GM12878 (cell line): ENCODE measurements at regions not wholly inside any gene's neighbourhood (a gene's known extent, or its start where the extent isn't known, plus 50 kb on each side); places are given as distances from the start of the nearest gene placed in this dataset.

Experiments
- ATAC-seq: fragments of 200-7000 bp; cut with Tn5 transposase; 3 replicates; pipeline ENCODE4 v1.9.1; 2020; ENCODE audit warnings: mild to moderate bottlenecking, moderate library complexity
- BruUV-seq: library from RNA; stranded (reverse); fragments of 400-500 nt; replicated peaks from 2 replicates; lab custom pipeline; 2021; lab: Mats Ljungman, UMichigan
- CTCF ChIA-PET: fragments of 300-600 bp; sonication (Branson Sonifier 250); formaldehyde crosslinking; extraction: SDS; loops from one replicate; lab custom pipeline; 2021; ENCODE audit warnings: inconsistent platforms; lab: Yijun Ruan, JAX
- POLR2A ChIA-PET: fragments of 350-600 bp; formaldehyde crosslinking; extraction: SDS; loops from one replicate; lab custom pipeline; 2021; ENCODE audit warnings: inconsistent platforms; lab: Charles Lee
- RAD21 ChIA-PET: fragments of 300-600 bp; sonication (Branson Sonifier 250); formaldehyde crosslinking; loops from one replicate; lab custom pipeline; 2023; ENCODE audit warnings: antibody characterized with exemption; ENCODE audit not compliant: unreplicated experiment; lab: Charles Lee
- SMC1A ChIA-PET: fragments of 300-600 bp; sonication (Branson Sonifier 250); formaldehyde crosslinking; loops from one replicate; lab custom pipeline; 2023; ENCODE audit not compliant: unreplicated experiment, uncharacterized antibody; lab: Charles Lee
- DNase-seq: peaks from one replicate; pipeline ENCODE4 v3.0.0-alpha.2; 2011; ENCODE audit warnings: low read depth, low spot score
- FAIRE-seq: peaks from 3 replicates; lab custom pipeline; 2011; peaks lifted over from hg19 to GRCh38; lab: Jason Lieb, UNC
- H2AFZ ChIP-seq: 2 replicates; pipeline ENCODE4 v1.6.0; 2011; ENCODE audit warnings: low read depth, low read length, control low read depth; ENCODE audit not compliant: control insufficient read depth
- H3K27ac ChIP-seq: 2 replicates; pipeline ENCODE4 v1.5.1; 2011; ENCODE audit warnings: control low read depth; ENCODE audit not compliant: control insufficient read depth, insufficient read depth
- H3K27me3 ChIP-seq, 2 experiments: replicated peaks in 1 of 2; 2 replicates each; pipeline versions ENCODE4 v1.6.0 to v1.6.1; 2011; ENCODE audit warnings: low read length in 1 of 2; ENCODE audit not compliant: control insufficient read depth in 2 of 2, insufficient read depth in 2 of 2
- H3K36me3 ChIP-seq, 2 experiments: 2 replicates each; pipeline ENCODE4 v1.5.1; 2011; ENCODE audit warnings: low read length in 1 of 2; ENCODE audit not compliant: control insufficient read depth in 2 of 2, insufficient read depth in 2 of 2
- H3K4me1 ChIP-seq: 2 replicates; pipeline ENCODE4 v1.6.1; 2011; ENCODE audit warnings: mild to moderate bottlenecking, low read length, moderate library complexity, mixed read lengths; ENCODE audit not compliant: control insufficient read depth, insufficient read depth
- H3K4me2 ChIP-seq: 2 replicates; pipeline ENCODE4 v1.6.0; 2011; ENCODE audit warnings: control low read depth; ENCODE audit not compliant: control insufficient read depth, insufficient read depth
- H3K4me3 ChIP-seq: fragments of 200-600 bp; sonication (generic); 2 replicates; pipeline ENCODE4 v1.5.1; 2016
- H3K79me2 ChIP-seq: 2 replicates; pipeline ENCODE4 v1.6.0; 2011; ENCODE audit warnings: low read length; ENCODE audit not compliant: control insufficient read depth, insufficient read depth
- H3K9ac ChIP-seq: 2 replicates; pipeline ENCODE4 v1.8.0; 2011; ENCODE audit warnings: low read length, control low read depth, mixed read lengths; ENCODE audit not compliant: control insufficient read depth, insufficient read depth
- H3K9me3 ChIP-seq: replicated peaks from 3 replicates; pipeline ENCODE4 v1.5.1; 2011; ENCODE audit warnings: mild to moderate bottlenecking, low read length; ENCODE audit not compliant: control insufficient read depth, insufficient read depth
- H4K20me1 ChIP-seq: 2 replicates; pipeline ENCODE4 v1.6.0; 2011; ENCODE audit not compliant: control insufficient read depth, insufficient read depth
- BACH1 ChIP-seq: fragments of 450-650 bp; IDR thresholded peaks from 2 replicates; pipeline ENCODE4 v1.6.1; 2017; ENCODE audit warnings: mild to moderate bottlenecking, borderline replicate concordance
- HCFC1 ChIP-seq: fragments of 150-350 bp; IDR thresholded peaks from 2 replicates; pipeline ENCODE4 v1.6.1; 2014; ENCODE audit warnings: low read length
- ZBED1 ChIP-seq: IDR thresholded peaks from 2 replicates; pipeline ENCODE4 v1.6.1; 2016; ENCODE audit warnings: borderline replicate concordance
- WGBS: methylation state at CpG from one replicate; pipeline ENCODE4 v1.1.6; 2016; ENCODE audit warnings: low lambda C conversion rate; ENCODE audit not compliant: insufficient replicate concordance, insufficient coverage; ENCODE audit errors: missing lambda C conversion rate; 5-methylcytosine and 5-hydroxymethylcytosine counted together
- in situ Hi-C: fragments of 300-500 bp; cut with MboI; formaldehyde crosslinking; loops from 9 replicates; pipeline ENCODE4 v1.14.3; 2018; ENCODE audit warnings: mixed read lengths
- intact Hi-C: fragments of 100-400 bp; cut with micrococcal nuclease; formaldehyde crosslinking; loops from one replicate; pipeline ENCODE4 v1.14.2; 2022; ENCODE audit not compliant: unreplicated experiment
- TF ChIP-seq, protein P1 (sequence below): fragments of 150-350 bp; IDR thresholded peaks from 2 replicates; pipeline ENCODE4 v1.6.1; 2014; ENCODE audit warnings: mild to moderate bottlenecking, low read depth, low read length

DNA sequence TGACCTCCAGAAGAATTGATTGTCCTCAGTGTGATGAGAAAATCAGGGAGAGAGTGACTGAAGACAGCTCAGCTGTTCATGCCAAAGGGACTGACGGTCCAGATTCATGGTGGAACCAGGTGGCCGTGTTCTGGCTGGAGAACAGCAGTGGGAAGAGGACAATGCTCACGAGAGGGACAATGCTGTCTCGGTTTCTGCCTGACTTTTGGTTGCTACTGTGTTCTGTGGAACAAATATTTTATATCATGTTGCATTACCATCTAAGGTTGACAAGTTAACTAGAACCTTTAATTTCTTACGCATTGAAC is 58.0 kb upstream of the ULK4 start:
- Histone ChIP-seq H3K9me3 (no peaks in the 10 kb centered on the region), H3K79me2 (peaks cover 96% of the 10 kb centered on the region), H3K36me3 (no peaks in the 10 kb centered on the region), H3K4me1 (peaks cover 20% of the 10 kb centered on the region), H3K27ac (no peak overlapping the region), H3K27me3 (no peaks in the 10 kb centered on the region)
- ATAC-seq (no peak), DNase-seq (no peak), FAIRE-seq (no peak)
- SMC1A ChIA-PET: interaction anchor here (1.1 to 9.6 kb wide), 6 partner anchors 9 to 75 kb away, joined by 3 to 109 read pairs (median 5); no protein-coding TSS in a partner anchor
- in situ Hi-C loops: no loop called here
- TSS peak; percentile 2 for BruUV-seq
- intact Hi-C loops: no loop called here
- TF ChIP-seq HCFC1: no peak
- no peak for TF ChIP-seq ZBED1
- TF ChIP-seq, protein P1, sequence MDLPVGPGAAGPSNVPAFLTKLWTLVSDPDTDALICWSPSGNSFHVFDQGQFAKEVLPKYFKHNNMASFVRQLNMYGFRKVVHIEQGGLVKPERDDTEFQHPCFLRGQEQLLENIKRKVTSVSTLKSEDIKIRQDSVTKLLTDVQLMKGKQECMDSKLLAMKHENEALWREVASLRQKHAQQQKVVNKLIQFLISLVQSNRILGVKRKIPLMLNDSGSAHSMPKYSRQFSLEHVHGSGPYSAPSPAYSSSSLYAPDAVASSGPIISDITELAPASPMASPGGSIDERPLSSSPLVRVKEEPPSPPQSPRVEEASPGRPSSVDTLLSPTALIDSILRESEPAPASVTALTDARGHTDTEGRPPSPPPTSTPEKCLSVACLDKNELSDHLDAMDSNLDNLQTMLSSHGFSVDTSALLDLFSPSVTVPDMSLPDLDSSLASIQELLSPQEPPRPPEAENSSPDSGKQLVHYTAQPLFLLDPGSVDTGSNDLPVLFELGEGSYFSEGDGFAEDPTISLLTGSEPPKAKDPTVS: no peak
- TF ChIP-seq BACH1: no peak
- TF ChIP-seq, all 136 proteins: peak for 0
- ChIA-PET POLR2A (interaction anchor here (1.5 kb wide), 1 partner anchor 10 kb away, joined by 3 read pairs; no protein-coding TSS in a partner anchor), CTCF (interaction anchor here (1.1 to 1.9 kb wide), 5 partner anchors 17 to 172 kb away, joined by 4 to 8 read pairs (median 5); no protein-coding TSS in a partner anchor), RAD21 (interaction anchor here (1.0 to 1.3 kb wide), 2 partner anchors 47 to 80 kb away, joined by 3 to 4 read pairs; no protein-coding TSS in a partner anchor)
- Histone ChIP-seq H2AFZ (no peak overlapping the region), H3K4me3 (peak overlapping the region; percentile 33; the same call in 1 of the 2 replicates), H3K4me2 (peak overlapping the region; percentile 57), H3K9ac (no peak overlapping the region), H4K20me1 (0 out of 2 replicates have a peak, but pooled peaks cover 3% of the 10 kb centered on the region)
- 97% methylated on average over 5 of the region's 5 CpGs for WGBS
